GM12865 (cell line): ENCODE measurements at regions not wholly inside any gene's neighbourhood (a gene's known extent, or its start where the extent isn't known, plus 50 kb on each side); places are given as distances from the start of the nearest gene placed in this dataset.

Source experiments
- DNase-seq: peaks from one replicate; pipeline ENCODE4 v3.0.0; 2010; ENCODE audit warnings: low read depth
- H3K4me3 ChIP-seq: 2 replicates; pipeline ENCODE4 v1.5.1; 2011; ENCODE audit warnings: mild to moderate bottlenecking, low read depth, low read length, control low read depth
- TF ChIP-seq, protein P1 (sequence below): IDR thresholded peaks from 2 replicates; pipeline ENCODE4 v1.5.1; 2011; ENCODE audit warnings: low read length, control low read depth, low read depth, inconsistent platforms; ENCODE audit not compliant: insufficient read depth; ENCODE audit errors: missing control alignments

- TF ChIP-seq, protein P1, sequence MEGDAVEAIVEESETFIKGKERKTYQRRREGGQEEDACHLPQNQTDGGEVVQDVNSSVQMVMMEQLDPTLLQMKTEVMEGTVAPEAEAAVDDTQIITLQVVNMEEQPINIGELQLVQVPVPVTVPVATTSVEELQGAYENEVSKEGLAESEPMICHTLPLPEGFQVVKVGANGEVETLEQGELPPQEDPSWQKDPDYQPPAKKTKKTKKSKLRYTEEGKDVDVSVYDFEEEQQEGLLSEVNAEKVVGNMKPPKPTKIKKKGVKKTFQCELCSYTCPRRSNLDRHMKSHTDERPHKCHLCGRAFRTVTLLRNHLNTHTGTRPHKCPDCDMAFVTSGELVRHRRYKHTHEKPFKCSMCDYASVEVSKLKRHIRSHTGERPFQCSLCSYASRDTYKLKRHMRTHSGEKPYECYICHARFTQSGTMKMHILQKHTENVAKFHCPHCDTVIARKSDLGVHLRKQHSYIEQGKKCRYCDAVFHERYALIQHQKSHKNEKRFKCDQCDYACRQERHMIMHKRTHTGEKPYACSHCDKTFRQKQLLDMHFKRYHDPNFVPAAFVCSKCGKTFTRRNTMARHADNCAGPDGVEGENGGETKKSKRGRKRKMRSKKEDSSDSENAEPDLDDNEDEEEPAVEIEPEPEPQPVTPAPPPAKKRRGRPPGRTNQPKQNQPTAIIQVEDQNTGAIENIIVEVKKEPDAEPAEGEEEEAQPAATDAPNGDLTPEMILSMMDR, result no peak
- DNase-seq, result no peak
- no peak overlapping the region for H3K4me3 ChIP-seq
These were observed 470.6 kb upstream of the ADGRL2 start for GRCh38 chr1:81330111-81330510.

DNA sequence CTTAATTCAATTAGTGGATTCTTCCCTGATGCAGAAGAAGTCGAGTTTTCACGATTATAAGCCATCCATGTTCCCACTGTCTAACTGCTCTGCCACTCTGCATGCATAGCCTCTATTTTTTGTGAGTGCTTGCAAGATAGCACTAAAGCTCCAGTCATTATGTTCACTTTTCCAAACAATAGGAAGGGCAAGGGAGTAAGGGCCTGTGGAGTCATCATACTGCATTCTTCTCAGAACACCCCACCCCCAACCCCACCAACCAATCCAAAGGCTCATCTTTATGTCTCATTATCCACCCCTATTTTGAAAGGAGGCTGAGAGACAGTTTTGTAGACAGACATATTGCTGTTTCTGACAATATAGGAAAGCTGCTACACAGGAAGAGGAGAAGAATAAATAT lies 471.7 kb upstream of the ADGRL2 start:
- TF ChIP-seq, protein P1, result no peak
- no peak overlapping the region for H3K4me3 ChIP-seq
- no peak for DNase-seq

DNA sequence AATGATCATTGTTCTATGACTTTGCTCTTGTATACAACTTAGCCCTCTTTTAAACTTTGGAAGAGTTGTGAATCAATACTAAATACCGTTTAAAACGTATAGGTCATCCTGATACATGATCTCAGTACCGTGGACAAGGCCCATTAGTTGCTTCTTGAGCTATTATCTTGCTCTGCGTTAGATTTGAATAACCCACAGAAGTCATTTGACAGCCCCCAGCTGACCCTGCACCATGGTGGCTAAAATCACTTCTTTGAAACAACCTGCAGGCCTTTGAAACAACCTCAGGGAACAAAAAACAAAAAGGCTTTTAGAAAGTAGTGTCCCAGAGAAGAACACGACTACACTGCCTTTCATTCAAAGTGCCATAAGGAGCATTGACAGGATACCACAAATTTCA lies 473.0 kb upstream of the ADGRL2 start:
- H3K4me3 ChIP-seq, result no peak overlapping the region
- no peak for DNase-seq
- TF ChIP-seq, protein P1, result no peak

GRCh38 chr1:81327103-81327710 lies 473.5 kb upstream of the ADGRL2 start:
- H3K4me3 ChIP-seq, result no peak overlapping the region
- TF ChIP-seq, protein P1, result no peak
- DNase-seq, result no peak

DNA sequence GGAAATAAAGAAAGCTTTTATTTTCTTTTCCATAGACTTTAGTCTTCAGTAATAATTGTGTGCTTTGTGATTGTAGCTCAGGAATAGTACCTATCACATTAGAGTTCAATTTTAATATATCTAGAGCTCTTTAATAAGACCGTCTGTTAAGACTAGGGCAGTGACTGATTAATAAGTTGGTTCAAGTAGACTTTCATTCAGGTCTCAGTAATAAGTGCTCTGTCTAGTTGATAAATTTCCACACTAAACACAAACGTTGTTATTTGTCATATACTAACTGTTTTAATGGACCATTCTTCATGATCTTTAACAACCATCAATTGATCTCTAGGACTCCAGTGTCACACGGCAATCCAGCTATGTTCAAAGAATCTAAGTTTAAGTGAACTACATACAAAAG lies 474.5 kb upstream of the ADGRL2 start:
- no peak overlapping the region for H3K4me3 ChIP-seq
- TF ChIP-seq, protein P1, result no peak
- no peak for DNase-seq

GRCh38 chr1:81325397-81325796 lies 475.3 kb upstream of the ADGRL2 start:
- DNase-seq, result no peak
- no peak overlapping the region for H3K4me3 ChIP-seq
- TF ChIP-seq, protein P1, result no peak

DNA sequence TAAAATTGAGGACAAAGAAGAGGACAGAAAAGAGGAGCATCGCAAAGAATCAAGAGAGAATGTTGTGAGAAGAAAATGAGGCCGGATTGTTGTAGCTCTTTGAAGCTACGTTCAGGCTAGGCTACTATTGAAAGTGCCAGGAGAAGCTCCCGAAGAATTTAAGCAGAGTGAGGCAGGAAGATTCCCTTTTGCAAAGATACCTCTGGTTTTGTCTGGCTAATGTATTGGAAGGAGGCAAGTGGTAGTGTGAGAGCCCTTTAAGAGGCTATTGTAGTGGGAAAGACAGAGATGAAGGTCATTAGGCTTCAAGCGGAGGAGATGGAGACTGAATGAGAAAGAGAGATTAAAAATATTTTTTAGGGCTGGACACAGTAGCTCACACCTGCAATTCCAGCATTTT lies 476.9 kb upstream of the ADGRL2 start:
- no peak for DNase-seq
- H3K4me3 ChIP-seq, result no peak overlapping the region
- TF ChIP-seq, protein P1, result no peak
